Iris pigment epithelial cell (primary cell): ENCODE measurements at regions not wholly inside any gene's neighbourhood (a gene's known extent, or its start where the extent isn't known, plus 50 kb on each side); places are given as distances from the start of the nearest gene placed in this dataset.

Source experiments
- DNase-seq: peaks from one replicate; pipeline ENCODE4 v3.0.0-alpha.2; 2011; ENCODE audit warnings: low read depth

DNA sequence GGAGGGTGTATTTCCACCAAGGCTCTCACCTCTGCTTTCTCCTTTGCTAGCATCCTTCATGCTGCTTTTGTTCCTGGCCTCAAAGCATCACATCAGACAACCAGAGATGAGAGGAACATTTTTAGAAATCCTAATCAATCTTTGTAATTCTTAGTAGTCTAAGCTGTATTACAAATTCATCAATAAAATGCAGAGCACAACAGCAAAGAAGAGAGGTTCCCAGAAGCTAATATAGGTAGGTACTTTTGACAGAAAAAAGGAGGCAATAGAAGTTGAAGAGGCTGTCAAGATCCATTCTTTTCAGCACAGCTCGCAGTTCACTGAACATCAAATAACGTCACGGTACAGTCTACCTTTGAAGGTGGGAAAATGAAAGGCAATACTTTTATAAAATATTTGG lies 265.2 kb upstream of the SYT1 start:
- DNase-seq: no peak

DNA sequence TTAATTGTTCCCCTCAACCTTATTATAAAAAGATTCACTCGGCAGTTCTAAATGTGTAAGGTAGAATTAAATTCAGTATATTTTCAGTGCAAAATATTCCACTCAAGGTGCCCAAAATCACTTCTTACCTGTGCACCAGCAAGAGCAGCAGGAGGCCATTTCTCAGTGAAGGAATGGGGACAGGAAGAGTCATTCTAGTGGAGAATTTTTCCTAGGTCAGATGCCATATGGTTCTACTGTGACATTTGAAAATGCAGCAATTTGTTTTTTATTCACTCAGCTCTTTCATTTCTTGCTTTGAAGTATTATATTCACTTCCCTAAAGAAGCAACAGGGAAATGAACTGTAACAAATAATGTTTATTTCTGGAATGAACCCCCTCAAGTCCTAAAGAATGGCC lies 264.0 kb upstream of the SYT1 start:
- DNase-seq: no peak

DNA sequence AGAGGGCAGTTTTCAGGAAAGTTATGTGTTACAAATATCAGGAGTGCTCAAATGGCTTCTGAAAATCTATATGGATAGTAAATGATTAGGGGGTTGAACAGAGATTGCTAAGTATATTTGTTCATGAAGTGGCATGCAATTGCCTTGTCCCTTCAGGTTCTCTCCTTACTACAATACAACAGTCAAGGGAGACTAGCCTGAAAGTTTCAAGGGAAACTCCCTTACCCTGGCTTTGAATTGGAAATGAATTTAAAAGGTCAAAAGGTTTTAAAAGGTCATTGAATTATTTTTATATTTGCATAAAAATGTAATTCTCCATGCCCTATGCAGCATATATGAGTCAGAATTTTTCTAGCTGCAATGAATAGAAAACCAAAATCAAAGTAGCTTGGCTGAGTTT lies 253.1 kb upstream of the SYT1 start:
- no peak for DNase-seq

- DNase-seq: no peak
Measured at GRCh38 chr12:78612190-78612589, 252.4 kb upstream of the SYT1 start.

GRCh38 chr12:78617683-78618082 lies 246.9 kb upstream of the SYT1 start:
- no peak for DNase-seq

- no peak for DNase-seq
Measured at GRCh38 chr12:78622529-78623195, 241.9 kb upstream of the SYT1 start.

- no peak for DNase-seq
Measured at GRCh38 chr12:78628491-78629100, 236.0 kb upstream of the SYT1 start.

GRCh38 chr12:78636231-78636855 lies 228.2 kb upstream of the SYT1 start:
- DNase-seq: no peak

DNA sequence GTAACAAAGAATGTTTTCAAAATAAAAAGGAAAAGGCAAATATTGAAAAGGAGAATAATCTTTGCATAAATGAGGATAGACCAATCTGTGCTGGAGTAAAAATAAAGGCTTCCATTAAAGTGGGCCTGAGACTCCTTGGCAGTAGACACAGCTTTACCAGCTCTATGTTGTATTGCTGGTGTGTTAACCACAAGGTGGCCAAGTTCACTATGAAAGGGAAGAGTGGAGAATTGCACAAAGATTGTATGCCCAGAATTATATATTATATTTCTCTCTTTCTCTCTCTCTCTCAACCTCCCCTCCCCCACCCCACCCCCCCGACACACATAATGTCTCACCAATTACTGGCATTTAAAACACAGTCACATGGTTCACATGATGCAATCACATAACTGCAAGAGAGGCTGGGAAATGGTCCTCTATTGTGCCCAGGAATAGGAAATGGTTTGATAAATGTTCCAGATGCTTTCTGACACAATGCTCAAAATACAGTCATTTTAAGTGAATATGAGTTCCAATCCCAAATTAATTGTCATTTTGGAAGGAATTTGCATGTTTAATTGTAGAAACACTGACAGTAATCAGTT lies 222.6 kb upstream of the SYT1 start:
- DNase-seq: peak; percentile 7

DNA sequence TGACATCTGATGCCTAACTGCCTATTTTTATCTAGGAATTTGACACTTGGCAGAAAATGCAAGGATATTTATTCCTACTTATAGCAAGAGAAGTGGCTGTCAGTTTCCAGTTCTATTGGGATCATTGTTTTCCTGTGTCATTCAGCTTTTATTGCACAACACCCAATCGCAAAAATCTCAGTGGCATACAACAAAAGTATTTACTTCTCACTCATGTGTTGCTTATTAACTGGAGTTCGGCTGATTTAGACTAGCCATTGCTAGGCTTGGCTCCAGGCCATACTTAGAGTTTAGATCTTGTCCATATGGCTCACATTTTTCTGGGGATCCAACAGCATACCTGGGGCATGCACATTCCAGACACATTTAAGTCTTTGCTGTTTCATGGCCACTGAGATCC lies 218.6 kb upstream of the SYT1 start:
- DNase-seq: peak; percentile 4

GRCh38 chr12:78651755-78652154 lies 212.8 kb upstream of the SYT1 start:
- DNase-seq: no peak

DNA sequence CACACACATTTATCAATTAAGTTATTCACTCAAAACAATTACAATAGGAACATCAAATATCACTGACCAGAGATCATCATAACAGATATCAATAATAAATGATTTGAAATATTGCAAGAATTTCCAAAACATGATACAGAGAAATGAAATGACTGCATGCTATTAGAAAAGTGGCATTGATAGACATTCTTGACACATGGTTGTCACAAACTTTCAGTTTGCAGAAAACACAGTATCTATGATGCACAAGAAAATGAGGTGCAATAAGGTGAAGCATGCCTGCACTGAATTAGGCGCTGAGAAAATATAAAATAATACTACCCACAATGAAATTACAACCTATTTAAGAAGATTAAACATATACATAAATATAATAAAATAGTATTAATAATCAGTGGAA lies 198.0 kb upstream of the SYT1 start:
- DNase-seq: no peak

DNA sequence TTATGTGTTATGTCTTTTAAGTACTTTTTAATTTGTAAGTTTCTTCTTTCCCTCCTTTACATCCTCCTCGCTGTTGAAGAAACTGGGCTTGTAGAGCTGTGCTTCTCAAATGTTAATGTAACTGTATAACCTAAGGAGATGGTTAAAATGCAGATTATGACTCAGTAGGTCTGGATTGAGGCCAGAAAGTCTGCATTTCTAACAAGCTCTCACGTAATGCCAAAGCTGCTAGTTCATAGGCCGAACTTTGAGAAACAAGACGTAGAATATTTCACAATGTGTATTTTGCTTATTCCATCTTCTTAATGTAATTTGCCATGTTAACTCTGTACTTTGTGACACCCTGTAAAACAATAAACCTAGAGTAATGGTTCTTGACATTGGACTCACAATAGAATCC lies 193.3 kb upstream of the SYT1 start:
- peak; percentile 96 for DNase-seq

DNA sequence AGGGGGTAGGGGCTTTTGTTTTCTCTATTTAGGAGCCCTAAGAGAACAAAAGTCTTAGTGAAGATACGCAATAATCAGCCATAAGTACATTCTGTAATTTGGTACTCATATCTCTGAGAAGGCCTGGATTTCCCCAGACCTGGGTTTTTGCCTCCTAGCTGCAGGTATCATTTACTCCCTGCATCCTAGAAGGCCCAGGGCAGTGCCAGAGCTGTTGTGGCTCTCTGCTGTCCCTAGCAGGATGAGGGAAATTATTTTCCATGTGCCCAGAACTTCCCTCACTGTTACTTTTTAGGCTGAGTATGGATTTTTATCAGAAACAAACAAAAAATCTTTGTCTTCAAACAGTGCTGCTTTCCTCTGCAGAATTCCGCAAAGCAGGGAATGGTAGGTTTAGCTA lies 192.5 kb upstream of the SYT1 start:
- DNase-seq: no peak

- peak; percentile 26 for DNase-seq
Measured at GRCh38 chr12:78674311-78675090, 190.1 kb upstream of the SYT1 start.

- no peak for DNase-seq
Measured at GRCh38 chr12:78680596-78680995, 184.0 kb upstream of the SYT1 start.

DNA sequence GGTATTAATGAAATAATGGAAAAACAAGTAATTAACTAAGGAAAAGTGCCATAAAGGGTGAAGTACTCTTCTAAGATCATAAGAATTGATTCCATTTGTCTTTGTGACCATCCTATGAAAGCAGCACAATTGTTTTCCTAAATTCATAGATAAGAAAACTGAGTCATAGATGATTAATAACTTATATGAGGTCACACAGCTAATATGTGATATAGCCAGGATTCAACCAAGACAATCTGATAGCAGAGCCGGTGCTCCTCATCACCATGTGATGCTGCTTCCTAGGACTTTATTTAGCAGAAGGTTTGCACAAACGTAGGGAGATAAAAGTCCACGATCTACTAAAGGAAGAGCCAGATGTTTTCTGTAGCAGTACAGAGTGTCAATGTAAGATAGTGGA lies 181.5 kb upstream of the SYT1 start:
- peak; percentile 28 for DNase-seq

DNA sequence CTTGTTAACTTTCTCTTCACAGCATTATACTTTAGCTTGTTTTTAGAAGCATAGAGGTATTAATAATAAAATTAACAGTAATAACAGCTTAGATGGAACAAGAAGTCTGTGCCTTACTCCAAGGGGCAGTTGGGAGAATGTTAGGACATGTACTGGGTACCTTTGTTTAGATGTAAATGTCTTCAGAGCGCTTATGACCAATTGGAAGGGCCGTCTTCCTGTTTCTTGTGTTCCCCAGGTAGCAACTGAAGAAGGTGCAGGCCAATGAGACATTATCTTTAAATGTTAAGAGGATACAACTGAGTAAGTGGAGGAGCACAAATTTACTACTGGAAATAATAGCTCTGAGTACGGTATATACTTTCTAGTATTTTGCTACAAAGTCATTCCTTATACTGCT lies 180.9 kb upstream of the SYT1 start:
- DNase-seq: no peak

DNA sequence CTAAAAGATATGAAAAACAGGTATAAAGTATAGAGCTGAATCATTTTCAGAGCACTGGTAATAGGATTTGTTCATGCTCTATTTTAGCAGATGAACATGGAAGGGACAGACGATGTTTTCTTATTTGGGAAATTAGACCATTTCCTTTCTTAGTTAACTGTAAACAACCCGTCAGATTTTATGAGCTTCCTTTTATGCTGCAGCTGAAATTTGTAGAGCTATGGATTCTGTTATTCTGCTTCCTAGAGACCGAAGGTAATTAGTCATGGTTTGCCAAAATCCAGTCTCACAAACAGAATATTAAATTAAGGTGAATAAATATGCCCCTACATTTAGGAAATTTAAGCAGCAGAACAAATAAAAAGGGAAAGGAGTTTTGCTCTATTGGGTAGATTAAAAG lies 180.2 kb upstream of the SYT1 start:
- no peak for DNase-seq

DNA sequence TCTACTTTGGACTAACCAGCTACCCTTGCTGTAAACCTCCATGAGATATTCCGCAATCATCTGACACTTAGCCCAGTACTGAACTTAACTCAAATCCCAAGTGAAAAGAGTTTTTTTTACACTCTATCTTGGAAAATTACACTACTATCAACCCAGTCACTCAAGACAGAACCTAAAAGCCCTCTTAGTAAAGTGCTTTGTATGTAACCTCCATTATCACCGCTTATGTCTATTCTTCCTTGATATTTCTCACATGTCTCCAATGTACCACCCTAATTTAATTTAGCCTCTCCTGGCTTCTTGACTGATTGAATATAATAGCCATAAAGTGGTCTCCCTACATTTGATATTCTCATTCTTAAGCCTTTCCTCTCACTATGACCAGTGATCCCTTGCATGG lies 168.8 kb upstream of the SYT1 start:
- no peak for DNase-seq

- no peak for DNase-seq
Measured at GRCh38 chr12:78696267-78696666, 168.3 kb upstream of the SYT1 start.

GRCh38 chr12:78697817-78698415 lies 166.7 kb upstream of the SYT1 start:
- DNase-seq: peak; percentile 54
